CD4-positive, alpha-beta T cell treated with Interleukin-1 beta for 1 hour (primary cell): ENCODE measurements at regions not wholly inside any gene's neighbourhood (a gene's known extent, or its start where the extent isn't known, plus 50 kb on each side); places are given as distances from the start of the nearest gene placed in this dataset.

ENCODE experiments used
- DNase-seq, 2 donors: peaks; one replicate each; pipeline ENCODE4 v3.0.0-alpha.2; 2020 to 2022

DNA sequence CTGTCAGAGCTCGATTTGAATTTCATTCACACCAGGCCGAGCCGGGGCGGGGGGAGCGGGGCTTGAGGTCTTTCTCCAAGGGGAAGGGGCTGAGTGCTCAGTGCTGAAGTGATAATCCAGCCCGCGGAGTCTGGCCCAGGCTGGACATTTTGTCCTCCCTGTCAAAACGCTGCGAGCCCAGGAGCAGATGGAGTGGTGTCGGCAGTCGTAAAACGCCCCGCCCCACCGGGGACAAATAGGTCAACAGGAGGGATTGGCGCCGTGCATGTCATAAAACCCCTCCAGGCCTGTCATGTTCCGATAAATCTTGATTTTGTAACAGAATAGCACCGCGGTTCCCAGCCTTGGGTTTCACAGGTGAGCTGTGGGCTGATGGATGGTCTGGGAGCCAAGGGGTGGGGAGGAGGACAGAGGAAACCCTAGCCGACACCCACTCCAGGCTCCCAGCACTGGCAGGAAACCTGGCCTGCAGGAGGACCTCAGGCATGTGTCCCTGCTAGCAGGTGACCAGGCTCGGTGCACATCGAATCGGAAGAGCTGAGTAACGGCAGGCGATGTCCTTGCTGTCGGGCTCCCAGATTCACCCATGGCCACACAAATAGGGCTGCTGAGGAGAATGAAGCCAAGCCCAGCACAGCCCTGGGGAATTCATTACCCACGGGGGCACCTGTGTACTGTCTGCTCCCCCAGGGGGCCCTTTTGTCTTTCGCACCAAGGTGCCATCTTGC, 341.4 kb downstream of the FOXL1 start:
- DNase-seq: no peak

DNA sequence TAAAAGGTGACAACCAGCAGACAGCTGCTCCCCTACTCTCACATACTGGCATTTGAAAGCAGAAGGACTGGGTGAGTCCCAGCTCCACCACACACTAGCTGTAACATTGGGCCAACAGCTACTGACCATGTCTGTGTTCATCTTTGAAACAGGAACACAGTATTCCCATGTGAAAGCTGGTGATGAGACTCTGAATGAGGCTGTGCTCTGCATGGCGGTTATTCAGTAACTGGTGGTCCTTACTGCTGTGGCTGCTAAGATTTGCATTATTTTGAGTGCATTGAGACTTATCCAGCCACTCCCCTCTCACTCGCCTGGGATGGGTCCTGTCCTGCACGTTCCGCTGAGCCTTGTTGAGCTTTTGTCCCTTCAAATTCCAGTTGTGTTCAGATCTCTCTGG, 342.9 kb downstream of the FOXL1 start:
- DNase-seq: no peak

DNA sequence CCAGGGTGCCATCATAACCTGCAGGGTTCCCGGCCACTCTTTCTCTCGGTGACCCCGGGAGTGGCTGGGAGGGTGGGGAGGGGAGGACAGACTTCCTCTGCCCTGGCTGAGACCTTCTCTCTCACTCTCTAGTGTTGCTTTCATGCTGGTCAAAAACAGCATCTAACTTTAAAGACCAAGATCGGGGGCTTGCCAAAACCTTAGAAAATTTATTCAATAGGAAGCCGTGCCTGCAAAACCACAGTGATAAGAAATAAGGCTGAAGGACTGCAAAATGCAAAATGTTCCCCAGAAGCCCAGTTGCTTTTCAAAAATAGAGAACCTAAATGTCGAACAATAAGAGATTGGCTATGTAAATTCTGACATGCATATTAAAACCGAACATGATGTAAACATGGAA, 344.0 kb downstream of the FOXL1 start:
- DNase-seq: no peak

DNA sequence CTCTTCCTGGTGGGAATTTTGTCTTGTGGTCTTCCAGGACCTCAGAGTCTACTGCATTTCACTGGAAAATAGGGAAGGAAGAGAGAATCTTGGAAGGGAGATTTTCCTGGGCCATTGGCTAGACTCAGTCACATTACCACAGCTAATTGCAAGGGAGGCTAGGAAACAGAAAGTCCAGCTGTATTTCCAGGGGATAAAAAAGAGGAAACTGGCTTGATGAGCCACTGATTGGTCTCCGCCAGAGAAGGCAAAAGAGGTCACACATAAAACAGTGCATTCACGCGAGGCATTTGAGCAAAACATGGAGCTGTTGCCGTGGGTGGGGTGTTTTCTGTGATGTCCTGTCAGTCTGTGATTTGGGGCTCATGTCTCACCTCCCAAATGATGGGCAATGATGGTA, 345.3 kb downstream of the FOXL1 start:
- DNase-seq: no peak

DNA sequence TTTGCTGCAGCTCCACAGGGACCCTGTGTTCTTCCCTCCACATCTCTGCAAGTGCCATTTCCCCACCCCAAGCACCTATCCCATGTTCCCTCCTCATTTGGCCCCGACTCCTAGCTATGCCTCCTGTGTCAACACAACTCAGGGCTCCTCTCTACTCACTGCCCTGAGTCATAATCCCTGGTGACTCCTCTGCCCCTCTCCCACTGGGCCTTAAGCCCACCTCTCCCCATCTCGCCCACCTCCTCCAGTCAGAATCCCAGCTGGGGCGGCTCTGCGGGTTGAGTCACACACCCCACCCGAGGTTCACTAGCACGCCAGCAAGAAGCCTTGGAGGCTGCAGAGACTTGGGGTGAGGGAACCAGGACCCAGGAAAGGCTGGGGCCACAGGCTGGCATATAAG, 346.2 kb downstream of the FOXL1 start:
- DNase-seq: no peak

DNA sequence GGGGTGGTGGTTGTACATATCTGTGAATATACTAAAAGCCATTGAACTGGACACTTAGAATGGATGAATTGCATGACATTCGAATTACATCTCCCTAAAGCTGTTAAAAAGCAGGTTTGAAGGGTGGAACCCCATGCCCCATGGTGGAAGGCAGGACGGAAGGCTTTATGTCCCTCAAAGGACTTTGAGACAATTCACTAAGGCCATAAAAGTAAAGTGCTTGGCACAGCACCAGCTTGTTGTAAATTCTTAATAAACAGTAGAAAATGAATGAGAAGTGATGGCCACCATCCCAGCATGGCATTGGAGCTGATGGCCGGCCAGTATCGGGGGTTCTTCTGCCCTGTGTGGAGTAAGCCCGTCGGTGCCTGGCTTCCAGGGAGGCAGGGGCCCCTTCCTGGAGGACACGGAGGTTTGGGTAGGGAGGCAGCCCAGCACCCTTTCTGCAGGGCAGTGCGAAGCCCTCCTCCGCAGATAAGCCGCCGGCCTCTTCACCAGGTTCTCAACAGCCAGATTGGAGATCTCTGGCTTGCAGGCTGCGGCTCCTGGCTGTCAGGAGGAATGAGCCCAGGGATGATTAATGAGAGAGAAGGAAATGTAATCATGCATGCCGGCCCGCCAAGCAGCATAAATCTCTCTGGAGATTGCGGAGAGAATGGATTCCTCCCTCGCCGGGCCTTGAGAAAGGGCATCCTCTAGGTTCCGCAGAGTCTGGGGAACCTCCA, 346.9 kb downstream of the FOXL1 start:
- DNase-seq: no peak

DNA sequence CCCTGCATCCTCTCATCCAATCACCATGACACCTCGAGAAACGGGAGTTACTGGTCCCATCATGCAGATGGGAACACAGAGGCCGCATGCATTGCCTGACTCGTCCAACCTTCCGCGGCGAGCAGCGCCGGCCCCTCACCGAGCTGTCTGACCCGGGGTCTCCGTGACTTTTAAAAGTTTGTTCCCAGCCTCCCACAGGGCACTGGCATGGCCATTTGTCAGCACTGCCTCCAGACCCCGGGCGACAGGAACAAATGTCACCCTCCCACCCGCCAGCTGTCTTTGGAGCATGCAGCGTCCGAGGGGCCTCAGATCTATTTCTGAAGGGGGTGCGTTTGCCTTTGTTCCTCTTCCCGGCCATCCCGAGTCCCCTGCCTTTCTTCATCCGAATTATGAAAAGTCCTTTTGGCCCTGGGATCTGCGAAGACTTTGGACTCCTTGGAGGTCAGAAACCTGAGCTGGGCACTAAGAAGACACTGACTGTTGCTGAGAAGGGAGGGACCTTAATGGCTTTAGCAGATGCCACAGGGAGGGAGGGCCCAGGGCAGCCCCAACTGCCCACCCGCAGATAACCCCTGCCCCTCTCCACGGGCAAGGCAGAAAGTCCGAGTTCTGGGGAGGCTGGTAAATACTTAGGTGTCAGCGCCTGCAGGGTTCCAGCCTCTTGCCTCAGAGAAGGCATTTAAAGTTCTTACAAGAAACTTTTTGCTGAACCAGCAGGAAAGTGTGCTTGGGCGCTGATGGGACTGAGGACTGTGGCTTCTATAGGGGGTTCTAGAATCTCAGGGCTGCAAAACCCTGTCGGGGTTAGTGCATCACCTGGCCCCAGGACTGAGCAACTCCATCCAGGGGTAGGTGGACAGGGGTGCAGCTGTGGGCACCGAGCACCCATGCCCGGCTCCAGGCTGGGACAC, 348.1 kb downstream of the FOXL1 start:
- no peak for DNase-seq

DNA sequence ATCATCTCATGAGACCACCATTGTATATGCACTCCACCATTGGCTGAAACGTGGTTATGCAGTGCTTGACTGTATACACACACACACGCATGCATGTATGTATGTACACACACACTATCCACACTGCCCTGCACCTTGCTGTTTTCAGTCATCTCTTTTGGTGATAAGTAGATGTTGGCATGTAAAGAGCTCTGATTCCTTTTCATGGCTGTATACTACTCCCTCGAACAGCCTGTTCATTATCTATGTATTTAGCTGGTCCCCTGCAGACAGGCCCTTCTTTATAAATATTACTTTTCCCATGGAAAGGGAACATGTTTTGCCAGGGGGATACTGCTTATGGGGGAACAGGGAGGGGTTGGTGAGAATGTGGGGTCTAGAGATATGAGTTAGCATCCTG, 349.4 kb downstream of the FOXL1 start:
- no peak for DNase-seq

DNA sequence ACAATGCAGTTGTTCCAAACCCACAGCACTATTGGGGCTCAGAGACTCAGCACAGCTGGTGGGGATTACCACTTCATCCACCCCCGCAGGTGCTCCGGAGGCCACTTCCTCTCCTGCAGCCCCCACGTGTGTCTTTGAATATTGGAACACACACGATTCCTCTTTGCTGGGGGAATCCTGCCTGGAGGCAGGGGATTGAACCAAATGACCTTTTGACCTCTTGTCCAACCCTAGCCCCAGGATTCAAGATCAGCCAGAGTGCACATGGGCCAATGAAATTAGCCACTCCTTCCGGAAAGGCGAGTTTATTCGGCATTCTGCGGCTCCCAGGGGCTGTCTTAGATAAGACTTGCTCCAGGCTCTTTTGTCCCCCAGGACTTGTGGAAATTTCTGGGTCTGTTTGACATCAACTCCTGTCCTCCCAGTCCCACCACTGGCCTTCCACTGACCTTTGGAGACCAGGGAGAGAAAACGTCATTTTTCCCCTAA, 350.2 kb downstream of the FOXL1 start:
- no peak for DNase-seq

DNA sequence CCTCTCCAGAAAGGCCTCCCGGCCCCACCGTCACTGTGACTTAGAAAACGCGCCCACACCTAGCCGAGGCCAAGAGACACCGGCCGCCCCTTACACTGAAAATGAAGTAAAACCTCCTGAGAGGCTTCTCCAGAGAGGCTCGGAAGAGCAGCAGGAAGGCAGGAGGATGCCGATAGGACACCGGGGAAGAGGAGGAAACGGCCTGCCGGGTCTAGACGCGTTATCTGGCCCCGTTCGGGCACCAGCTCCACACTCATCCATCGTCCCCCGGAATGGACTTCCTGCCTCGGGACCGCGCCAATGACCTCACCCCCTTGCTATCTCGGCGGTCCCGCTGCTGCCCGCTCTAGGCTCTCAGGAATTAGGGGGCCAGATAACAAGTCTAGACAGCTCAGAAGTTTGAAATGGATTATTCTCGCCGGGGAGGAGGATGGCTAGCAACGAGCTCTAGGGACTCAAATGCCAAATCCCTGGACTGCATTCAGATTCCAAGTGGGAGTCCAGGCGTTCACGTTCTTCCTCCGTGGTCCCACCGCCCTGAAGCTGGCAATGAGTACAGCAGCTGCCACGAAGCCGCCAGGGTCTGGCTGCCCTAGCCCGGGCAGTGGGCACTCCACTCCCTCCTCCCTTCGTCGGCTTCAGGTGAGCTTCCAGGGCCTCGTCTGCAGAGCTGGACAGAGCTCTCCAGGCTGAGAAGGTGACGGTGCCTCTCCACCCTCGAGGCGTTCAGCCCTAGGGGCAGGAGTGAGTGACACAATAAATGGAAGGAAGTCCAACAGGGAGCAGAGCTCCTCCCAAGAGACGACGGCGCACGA, 350.9 kb downstream of the FOXL1 start:
- DNase-seq: no peak

DNA sequence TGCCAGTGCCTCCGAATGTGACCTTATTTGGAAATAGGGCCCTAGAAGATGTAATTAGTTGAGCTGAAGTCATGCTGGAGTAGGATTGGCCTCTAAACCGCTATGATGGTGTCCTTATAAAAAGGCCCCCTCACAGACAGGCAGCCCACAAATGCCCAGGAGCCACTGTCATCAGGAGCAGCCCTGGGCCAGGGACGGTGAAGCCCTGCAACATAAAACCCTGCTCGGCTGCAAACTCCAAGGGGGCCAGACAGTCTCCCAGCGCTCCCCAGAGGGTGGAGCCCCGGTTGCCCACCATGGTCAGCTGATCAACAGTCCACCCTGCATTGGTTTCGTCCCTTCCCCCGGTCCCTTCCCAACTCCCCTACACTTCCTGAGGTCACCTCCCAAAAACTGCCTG, 351.7 kb downstream of the FOXL1 start:
- no peak for DNase-seq

DNA sequence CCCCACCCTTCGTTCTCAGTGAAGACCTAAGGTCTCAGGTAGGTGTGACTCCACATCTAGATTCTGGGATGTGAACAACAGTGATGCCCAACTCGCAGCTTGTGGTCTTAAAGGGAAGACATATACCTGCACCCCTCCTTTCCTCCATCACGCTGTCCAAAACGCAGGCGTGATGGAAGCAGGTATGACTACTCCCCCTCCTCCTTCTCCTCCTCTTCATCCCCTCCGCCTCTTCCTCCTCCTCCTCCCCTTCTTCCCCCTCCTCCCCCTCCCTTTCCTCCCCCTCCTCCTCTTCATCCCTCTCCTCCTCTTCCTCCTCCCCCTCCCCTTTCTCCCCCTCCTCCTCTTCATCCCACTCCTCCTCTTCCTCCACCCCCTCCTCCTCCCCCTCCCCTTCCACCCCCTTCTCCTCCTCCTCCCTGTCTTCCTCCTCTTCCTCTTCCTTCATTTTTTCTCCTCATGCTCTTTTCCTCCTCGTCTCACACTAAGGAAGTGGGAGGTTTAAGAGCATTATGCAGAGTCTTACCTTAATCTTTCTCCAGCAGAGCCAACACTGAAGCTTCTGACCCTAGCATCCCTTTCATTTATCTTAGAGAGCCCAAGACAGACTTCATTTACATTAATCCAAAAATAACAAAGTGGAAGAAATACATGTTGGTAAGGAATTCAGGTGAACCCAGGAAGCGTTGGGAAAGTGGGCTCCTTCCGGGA, 352.5 kb downstream of the FOXL1 start:
- no peak for DNase-seq

DNA sequence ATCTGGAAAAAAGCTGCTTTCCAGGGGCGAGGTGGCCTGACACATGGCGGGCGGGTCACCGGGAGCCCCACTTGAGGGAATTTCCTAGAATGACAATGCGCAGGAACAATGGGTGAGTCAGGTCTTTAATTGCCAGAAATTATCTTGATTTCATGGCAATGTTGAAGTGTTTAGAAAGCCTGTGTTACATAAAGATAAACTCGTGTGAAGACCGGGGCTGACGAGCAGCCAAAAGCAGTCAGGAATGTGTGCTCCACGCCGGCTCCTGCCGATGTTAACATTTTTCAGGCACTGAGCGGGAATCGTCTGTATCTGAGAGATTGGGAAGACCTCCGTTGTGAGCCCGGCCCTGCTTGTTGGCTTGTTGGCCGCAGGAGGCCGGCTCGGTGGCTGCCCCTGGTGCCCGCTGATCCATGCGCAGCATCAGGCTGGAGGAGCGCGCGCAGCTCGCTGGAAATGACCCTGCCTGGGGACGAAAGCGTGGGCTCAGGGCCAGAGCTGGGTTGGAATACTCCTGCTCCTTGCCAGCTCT, 353.1 kb downstream of the FOXL1 start:
- DNase-seq: no peak

DNA sequence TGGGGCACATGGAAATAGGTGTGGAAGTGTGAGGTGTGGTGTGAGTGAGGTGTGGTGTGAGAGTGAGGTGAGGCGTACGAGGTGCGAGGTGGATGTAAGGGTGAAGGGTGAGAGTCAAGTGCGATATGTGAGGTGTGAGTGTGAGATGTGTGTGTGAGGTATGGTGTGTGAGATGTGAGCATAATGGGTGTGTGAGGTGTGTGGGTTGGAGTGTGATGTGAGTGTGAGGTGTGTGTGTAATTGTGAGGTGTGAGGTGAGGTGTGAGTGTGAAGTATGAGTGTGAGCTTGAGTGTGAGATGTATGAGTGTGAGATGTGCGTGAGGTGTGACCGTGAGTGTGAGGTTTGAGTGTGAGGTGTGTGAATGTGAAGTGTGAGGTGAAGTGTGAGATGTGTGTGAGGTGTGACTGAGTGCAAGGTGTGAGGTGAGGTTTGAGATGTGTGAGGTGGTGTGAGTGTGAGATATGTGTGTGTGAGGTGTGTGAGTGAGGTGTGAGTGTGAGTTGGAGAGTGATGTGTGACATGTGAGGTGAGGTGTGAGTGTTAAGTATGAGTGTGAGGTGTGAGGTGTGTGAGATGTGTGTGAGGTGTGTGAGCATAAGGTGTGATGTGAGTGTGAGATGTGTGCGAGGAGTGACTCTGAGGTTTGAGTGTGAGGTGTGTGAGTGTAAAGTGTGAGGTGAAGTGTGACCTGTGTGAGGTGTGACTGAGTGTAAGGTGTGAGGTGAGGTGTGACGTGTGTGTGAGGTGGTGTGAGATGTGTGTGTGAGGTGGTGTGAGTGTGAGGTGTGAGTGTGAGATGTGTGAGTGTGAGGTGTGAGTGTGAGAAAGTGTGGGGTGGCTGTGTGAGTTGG, 354.0 kb downstream of the FOXL1 start:
- DNase-seq: no peak

DNA sequence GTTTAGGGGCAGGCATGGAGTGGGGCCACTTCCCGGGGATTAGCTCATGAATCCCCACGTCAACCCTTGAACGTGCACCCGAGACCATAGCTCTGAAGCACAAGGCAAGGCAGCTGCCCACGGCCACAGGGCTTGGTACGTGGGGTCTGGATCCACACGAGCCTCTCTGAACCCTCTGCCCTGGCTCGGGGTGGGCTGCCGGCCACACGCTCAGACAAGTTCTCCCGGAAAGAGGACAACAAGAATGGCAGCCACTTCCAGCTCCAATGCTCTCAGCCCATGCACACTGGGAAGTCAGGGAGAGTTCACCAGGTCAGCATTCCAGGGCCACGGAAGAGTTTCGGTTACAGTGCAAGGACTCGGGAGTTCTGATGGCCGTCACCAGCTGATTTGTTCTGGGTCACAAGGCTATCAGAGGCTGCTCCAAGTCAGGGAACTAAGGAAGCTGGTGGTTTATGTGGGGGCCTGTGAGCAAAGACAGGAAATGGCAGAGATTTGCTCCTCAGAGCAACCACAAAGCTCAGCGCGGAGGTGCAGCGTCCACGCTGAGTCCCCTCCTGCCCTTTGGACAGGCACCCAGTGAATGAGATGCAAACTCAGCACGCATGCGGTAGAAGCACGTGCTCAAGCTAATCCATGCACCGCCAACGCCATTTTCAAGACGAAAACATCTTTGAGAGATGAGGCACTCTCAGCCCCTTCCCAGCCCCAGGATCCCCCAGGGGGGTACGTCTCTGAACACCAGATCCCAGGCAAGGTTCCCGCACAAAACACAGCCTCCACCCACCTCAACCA, 356.4 kb downstream of the FOXL1 start:
- DNase-seq: no peak

DNA sequence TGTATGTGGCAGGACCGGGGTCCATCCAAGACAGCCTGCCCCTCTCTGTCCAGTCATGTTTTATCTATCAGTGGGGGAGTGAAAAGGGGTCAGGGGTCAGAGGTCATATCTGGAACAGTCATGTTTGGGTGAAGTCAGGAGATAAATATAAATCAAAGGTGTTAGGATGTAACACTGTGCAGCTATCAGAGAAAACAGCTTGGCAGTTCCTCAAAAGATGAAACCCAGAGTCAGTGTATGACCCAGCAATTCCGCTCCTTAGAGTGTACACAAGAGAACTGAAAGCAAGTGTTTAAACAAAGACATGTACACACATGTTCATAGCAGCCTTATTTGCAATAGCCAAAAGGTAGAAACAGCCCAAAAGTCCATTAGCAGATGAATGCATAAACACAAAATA, 361.3 kb downstream of the FOXL1 start:
- no peak for DNase-seq

DNA sequence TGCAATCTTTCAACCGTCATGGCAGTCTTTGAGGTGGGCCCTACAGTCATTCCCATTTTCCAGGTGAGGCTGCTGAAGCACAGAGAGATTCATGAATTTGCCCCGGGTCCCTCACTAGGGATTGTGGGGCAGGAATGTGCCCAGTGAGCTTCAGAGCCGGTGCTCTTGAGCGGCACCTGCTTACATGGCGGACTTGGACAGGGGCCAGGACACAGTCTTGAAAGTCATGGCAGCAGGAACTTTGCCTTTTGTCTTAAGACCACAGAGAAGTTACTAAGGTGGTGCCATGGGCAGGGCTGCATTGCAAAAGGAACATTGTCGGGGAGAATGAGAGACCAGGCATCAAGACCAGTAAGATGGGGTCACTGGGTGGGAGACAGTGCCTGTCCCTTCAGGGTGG, 363.4 kb downstream of the FOXL1 start:
- DNase-seq: no peak

DNA sequence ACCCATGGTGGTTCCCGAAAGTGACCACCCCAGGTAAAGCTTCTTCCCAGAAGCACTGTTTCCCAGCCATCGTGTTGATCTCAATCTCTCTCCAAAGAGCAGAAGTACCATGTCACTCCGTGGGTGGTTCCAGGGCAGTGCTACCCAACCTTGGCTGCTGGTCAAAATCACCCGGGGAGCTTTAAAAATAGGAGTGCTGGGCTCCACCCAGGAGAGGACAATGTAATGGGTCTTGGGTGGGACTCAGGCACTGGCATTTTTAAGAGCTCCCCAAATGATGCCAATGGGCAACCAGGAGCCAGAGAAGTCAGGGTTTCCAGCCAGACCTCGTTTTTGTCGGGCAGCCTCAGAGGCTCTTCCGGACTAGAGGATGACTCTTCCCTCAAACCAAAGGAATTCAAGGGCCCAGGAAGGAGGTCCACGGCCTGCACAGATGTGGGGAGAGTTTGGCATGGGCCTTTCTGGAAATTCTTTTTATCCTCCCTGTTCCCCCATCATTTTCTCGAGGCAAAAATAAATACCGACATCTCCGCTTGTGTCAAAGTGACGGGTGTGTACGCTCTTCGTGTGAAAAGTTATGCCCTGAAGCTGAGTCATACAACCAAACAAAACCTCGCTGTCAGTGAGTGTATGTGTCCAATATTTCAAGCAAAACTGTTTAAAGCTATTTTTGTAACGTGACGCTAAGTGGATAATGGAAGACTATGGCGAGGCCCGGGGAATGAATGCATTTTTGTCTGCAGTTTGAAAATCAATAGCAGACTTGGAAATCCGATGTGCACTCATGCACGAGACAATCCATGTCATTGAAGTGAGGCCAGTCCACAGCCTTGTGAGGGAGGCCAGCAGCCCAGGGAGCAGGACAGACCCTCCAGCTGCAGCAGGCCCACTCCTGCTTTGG, 364.1 kb downstream of the FOXL1 start:
- DNase-seq: no peak
